GM23338 (cell line): ENCODE measurements at regions not wholly inside any gene's neighbourhood (a gene's known extent, or its start where the extent isn't known, plus 50 kb on each side); places are given as distances from the start of the nearest gene placed in this dataset.
A peak's percentile ranks its signal among the peaks of the same experiment; 100 is the strongest.

Experiments
- ATAC-seq: fragments of 200-7000 bp; cut with Tn5 transposase; 3 replicates; pipeline ENCODE4 v1.9.1; 2020
- DNase-seq: peaks from one replicate; pipeline ENCODE4 v3.0.0-alpha.2; 2015; ENCODE audit warnings: low spot score
- H2AFZ ChIP-seq: fragments of 200-600 bp; sonication (generic); 2 replicates; pipeline ENCODE4 v1.8.0; 2016; ENCODE audit warnings: antibody characterized with exemption, mild to moderate bottlenecking, moderate library complexity
- H3F3A ChIP-seq: fragments of 200-600 bp; sonication (generic); replicated peaks from 2 replicates; pipeline ENCODE4 v1.8.0; 2017; ENCODE audit warnings: antibody characterized with exemption, mixed run types, low read depth
- H3K27ac ChIP-seq: fragments of 200-600 bp; sonication (generic); 2 replicates; pipeline ENCODE4 v1.6.1; 2016; ENCODE audit warnings: low read depth
- H3K27me3 ChIP-seq: fragments of 200-600 bp; sonication (generic); 2 replicates; pipeline ENCODE4 v1.8.0; 2016; ENCODE audit warnings: mild to moderate bottlenecking, mixed run types, moderate library complexity; ENCODE audit not compliant: insufficient read depth
- H3K36me3 ChIP-seq: fragments of 200-600 bp; sonication (generic); 2 replicates; pipeline ENCODE4 v1.8.0; 2016; ENCODE audit warnings: mild to moderate bottlenecking; ENCODE audit not compliant: insufficient read depth
- H3K4me1 ChIP-seq: fragments of 200-600 bp; sonication (generic); 2 replicates; pipeline ENCODE4 v1.8.0; 2016; ENCODE audit warnings: mild to moderate bottlenecking, moderate library complexity; ENCODE audit not compliant: insufficient read depth
- H3K4me2 ChIP-seq: fragments of 200-600 bp; sonication (generic); 2 replicates; pipeline ENCODE4 v1.7.1; 2017; ENCODE audit warnings: mixed run types
- H3K4me3 ChIP-seq: fragments of 200-600 bp; sonication (generic); 2 replicates; pipeline ENCODE4 v1.6.1; 2016; ENCODE audit warnings: mixed run types
- H3K79me2 ChIP-seq: fragments of 200-600 bp; sonication (generic); replicated peaks from 2 replicates; pipeline ENCODE4 v1.8.0; 2017; ENCODE audit warnings: mild to moderate bottlenecking; ENCODE audit not compliant: insufficient read depth
- H3K9me2 ChIP-seq: fragments of 200-600 bp; sonication (generic); 2 replicates; pipeline ENCODE4 v1.8.0; 2017; ENCODE audit not compliant: insufficient read depth
- H4K20me1 ChIP-seq: fragments of 200-600 bp; sonication (generic); replicated peaks from 2 replicates; pipeline ENCODE4 v1.8.0; 2017; ENCODE audit warnings: mild to moderate bottlenecking; ENCODE audit not compliant: insufficient read depth
- H3K27ac Mint-ChIP-seq: 2 replicates; pipeline ENCODE4 v1.8.0; 2020; ENCODE audit warnings: inconsistent platforms, mild to moderate bottlenecking, moderate library complexity, mixed read lengths
- H3K27me3 Mint-ChIP-seq: 3 replicates; pipeline ENCODE4 v1.8.0; 2022; ENCODE audit warnings: low read depth, mild to moderate bottlenecking, moderate library complexity, mixed read lengths, inconsistent platforms; ENCODE audit not compliant: insufficient read depth, poor library complexity
- H3K36me3 Mint-ChIP-seq: 3 replicates; pipeline ENCODE4 v1.8.0; 2021; ENCODE audit warnings: low read depth, mild to moderate bottlenecking, inconsistent platforms, moderate library complexity, mixed read lengths
- H3K4me1 Mint-ChIP-seq: 3 replicates; pipeline ENCODE4 v1.8.0; 2020; ENCODE audit warnings: mild to moderate bottlenecking, inconsistent platforms, mixed read lengths
- H3K4me3 Mint-ChIP-seq: 3 replicates; pipeline ENCODE4 v1.8.0; 2021; ENCODE audit warnings: moderate library complexity, mild to moderate bottlenecking, inconsistent platforms, mixed read lengths
- H3K9me3 Mint-ChIP-seq: 3 replicates; pipeline ENCODE4 v1.8.0; 2020; ENCODE audit warnings: moderate library complexity, mild to moderate bottlenecking, inconsistent platforms, mixed read lengths
- EZH2 ChIP-seq: fragments of 200-600 bp; sonication (generic); IDR thresholded peaks from one replicate; pipeline ENCODE4 v1.8.0; 2017; ENCODE audit warnings: antibody characterized with exemption, mild to moderate bottlenecking, low read depth; ENCODE audit not compliant: unreplicated experiment
- JUNB ChIP-seq: IDR thresholded peaks from one replicate; pipeline ENCODE4 v1.6.1; 2016; ENCODE audit warnings: antibody characterized with exemption; ENCODE audit not compliant: unreplicated experiment
- TF ChIP-seq, protein P1 (sequence below): fragments of 250-450 bp; sonication (Bioruptor Pico); IDR thresholded peaks from 2 replicates; pipeline ENCODE4 v1.5.0; 2020; ENCODE audit warnings: mild to moderate bottlenecking, moderate library complexity

DNA sequence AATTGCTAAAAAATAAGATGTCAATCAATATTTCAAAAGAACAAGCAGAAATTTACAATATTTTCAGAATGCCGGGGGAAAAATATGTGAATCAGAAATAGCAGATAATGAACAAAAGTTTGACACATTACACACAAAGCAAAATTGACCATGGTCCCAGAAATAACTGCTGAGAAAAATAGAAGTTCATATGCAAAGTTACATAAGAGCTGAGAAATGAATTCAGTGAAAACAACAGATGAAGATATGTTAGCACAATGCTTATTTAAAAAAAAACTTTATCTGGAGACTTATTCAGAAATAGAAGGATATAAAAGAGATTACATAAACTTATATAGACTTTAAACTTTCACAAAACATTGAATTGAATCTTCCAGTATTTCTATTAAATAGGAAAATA, 1483.7 kb upstream of the ACO1 start (continued):
- TF ChIP-seq, protein P1, sequence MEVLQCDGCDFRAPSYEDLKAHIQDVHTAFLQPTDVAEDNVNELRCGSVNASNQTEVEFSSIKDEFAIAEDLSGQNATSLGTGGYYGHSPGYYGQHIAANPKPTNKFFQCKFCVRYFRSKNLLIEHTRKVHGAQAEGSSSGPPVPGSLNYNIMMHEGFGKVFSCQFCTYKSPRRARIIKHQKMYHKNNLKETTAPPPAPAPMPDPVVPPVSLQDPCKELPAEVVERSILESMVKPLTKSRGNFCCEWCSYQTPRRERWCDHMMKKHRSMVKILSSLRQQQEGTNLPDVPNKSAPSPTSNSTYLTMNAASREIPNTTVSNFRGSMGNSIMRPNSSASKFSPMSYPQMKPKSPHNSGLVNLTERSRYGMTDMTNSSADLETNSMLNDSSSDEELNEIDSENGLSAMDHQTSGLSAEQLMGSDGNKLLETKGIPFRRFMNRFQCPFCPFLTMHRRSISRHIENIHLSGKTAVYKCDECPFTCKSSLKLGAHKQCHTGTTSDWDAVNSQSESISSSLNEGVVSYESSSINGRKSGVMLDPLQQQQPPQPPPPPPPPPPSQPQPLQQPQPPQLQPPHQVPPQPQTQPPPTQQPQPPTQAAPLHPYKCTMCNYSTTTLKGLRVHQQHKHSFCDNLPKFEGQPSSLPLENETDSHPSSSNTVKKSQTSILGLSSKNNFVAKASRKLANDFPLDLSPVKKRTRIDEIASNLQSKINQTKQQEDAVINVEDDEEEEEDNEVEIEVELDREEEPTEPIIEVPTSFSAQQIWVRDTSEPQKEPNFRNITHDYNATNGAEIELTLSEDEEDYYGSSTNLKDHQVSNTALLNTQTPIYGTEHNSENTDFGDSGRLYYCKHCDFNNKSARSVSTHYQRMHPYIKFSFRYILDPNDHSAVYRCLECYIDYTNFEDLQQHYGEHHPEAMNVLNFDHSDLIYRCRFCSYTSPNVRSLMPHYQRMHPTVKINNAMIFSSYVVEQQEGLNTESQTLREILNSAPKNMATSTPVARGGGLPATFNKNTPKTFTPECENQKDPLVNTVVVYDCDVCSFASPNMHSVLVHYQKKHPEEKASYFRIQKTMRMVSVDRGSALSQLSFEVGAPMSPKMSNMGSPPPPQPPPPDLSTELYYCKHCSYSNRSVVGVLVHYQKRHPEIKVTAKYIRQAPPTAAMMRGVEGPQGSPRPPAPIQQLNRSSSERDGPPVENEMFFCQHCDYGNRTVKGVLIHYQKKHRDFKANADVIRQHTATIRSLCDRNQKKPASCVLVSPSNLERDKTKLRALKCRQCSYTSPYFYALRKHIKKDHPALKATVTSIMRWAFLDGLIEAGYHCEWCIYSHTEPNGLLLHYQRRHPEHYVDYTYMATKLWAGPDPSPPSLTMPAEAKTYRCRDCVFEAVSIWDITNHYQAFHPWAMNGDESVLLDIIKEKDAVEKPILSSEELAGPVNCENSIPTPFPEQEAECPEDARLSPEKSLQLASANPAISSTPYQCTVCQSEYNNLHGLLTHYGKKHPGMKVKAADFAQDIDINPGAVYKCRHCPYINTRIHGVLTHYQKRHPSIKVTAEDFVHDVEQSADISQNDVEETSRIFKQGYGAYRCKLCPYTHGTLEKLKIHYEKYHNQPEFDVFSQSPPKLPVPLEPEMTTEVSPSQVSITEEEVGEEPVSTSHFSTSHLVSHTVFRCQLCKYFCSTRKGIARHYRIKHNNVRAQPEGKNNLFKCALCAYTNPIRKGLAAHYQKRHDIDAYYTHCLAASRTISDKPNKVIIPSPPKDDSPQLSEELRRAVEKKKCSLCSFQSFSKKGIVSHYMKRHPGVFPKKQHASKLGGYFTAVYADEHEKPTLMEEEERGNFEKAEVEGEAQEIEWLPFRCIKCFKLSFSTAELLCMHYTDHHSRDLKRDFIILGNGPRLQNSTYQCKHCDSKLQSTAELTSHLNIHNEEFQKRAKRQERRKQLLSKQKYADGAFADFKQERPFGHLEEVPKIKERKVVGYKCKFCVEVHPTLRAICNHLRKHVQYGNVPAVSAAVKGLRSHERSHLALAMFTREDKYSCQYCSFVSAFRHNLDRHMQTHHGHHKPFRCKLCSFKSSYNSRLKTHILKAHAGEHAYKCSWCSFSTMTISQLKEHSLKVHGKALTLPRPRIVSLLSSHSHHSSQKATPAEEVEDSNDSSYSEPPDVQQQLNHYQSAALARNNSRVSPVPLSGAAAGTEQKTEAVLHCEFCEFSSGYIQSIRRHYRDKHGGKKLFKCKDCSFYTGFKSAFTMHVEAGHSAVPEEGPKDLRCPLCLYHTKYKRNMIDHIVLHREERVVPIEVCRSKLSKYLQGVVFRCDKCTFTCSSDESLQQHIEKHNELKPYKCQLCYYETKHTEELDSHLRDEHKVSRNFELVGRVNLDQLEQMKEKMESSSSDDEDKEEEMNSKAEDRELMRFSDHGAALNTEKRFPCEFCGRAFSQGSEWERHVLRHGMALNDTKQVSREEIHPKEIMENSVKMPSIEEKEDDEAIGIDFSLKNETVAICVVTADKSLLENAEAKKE (CRISPR knock-in tag): no peak
- TF ChIP-seq EZH2: no peak

DNA sequence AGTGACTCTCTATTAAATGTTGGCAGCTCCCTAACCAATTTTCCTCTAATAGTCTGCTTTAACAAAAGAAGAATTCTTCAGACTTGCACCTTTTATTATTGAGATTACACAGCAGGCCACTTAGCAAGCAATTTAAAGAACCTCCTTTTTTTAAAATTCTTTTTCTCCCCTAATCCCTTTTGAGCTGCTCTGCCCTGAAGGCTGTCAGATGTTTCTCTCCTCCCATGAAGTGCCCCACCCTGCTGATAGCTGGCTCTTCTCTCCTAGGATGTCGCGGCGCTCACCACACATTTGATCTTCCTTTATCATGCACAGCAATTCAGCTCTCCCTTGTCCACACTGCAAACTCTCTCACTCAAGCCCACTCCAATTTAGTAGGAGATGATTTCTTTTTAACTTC, 1471.1 kb upstream of the ACO1 start:
- Histone ChIP-seq H3K27ac (no peak overlapping the region), H4K20me1 (no peaks in the 10 kb centered on the region), H3K4me3 (no peak overlapping the region; the same call in 1 of the 2 replicates), H3F3A (no peaks in the 10 kb centered on the region), H2AFZ (no peak overlapping the region), H3K36me3 (no peaks in the 10 kb centered on the region), H3K4me1 (peaks cover 17% of the 10 kb centered on the region), H3K79me2 (no peaks in the 10 kb centered on the region), H3K9me2 (no peaks in the 10 kb centered on the region), H3K4me2 (peak overlapping the region; percentile 18; the same call in 1 of the 2 replicates), H3K27me3 (peaks cover 52% of the 10 kb centered on the region)
- peaks cover 3% of the 10 kb centered on the region; the same call in 2 of the 3 replicates for H3K36me3 Mint-ChIP-seq
- no peak for TF ChIP-seq JUNB
- TF ChIP-seq, protein P1 (CRISPR knock-in tag): peak; percentile 88
- peaks cover 8% of the 10 kb centered on the region; the same call in 2 of the 3 replicates for H3K9me3 Mint-ChIP-seq
- no peak overlapping the region for H3K27ac Mint-ChIP-seq
- ATAC-seq: peak; percentile 100
- no peak overlapping the region for H3K4me3 Mint-ChIP-seq
- H3K4me1 Mint-ChIP-seq: peaks cover 17% of the 10 kb centered on the region
- peak; percentile 82 for DNase-seq
- H3K27me3 Mint-ChIP-seq: peaks cover 23% of the 10 kb centered on the region
